ENCODE measurements at regions not wholly inside any gene's neighbourhood (a gene's known extent, or its start where the extent isn't known, plus 50 kb on each side); places are given as distances from the start of the nearest gene placed in this dataset.

DNA sequence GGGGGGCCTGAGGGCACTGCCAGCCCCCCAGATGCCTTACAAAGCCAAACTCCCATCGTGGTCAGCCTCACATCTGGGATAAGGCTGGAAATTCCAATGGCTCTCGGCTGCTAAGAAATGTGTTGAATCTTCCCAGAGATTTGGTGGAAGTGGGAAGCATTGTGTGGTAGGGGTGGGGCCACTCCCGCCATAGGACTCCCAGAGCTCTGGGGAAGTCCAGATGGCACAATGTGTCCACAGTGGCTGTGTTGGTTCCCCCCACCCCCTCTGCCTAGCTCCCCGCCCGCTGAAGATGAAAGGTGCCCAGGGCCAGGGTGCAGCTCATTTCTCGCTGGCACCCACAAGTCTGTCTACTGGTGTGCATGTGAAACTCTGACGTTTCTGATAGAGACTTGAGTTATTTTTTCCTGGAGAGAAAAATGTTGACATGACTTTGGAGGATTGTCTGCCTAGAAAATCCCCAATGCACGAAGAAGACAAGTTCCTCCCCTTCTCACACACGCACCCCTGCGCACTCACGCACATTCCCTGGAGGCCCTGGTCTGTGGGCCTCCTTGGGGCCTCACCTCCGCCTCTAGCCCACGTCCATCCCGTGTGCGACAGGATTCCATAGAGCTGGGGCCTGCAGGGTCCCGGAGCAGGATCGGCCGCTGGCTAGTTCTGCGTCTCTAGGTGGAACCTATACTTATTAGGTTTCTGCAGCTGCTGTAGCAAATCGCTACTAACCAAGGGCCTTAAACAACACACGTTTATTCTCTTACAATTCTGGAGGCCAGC, 199.1 kb downstream of the ZFP36L2 start:
- Histone ChIP-seq H3K27me3 (ENCODE audit: control insufficient read depth, insufficient read depth, low read length, poor library complexity, severe bottlenecking) (no peaks in the 10 kb centered on the region), H3K9me3 (ENCODE audit: control insufficient read depth, low read length) (no peaks in the 10 kb centered on the region), H3K27ac (ENCODE audit: insufficient read depth, low read depth, low read length, poor library complexity, severe bottlenecking) (no peak overlapping the region), H3K4me3 (ENCODE audit: insufficient read depth, low read depth, low read length) (no peak overlapping the region), H3K36me3 (ENCODE audit: control insufficient read depth, insufficient read depth, low read length) (no peaks in the 10 kb centered on the region), H3K4me1 (ENCODE audit: control insufficient read depth, insufficient read depth, low read length) (peaks cover 11% of the 10 kb centered on the region)
- WGBS, 2 experiments = 91 to 94% methylated on average over 21 of the region's 21 CpGs

DNA sequence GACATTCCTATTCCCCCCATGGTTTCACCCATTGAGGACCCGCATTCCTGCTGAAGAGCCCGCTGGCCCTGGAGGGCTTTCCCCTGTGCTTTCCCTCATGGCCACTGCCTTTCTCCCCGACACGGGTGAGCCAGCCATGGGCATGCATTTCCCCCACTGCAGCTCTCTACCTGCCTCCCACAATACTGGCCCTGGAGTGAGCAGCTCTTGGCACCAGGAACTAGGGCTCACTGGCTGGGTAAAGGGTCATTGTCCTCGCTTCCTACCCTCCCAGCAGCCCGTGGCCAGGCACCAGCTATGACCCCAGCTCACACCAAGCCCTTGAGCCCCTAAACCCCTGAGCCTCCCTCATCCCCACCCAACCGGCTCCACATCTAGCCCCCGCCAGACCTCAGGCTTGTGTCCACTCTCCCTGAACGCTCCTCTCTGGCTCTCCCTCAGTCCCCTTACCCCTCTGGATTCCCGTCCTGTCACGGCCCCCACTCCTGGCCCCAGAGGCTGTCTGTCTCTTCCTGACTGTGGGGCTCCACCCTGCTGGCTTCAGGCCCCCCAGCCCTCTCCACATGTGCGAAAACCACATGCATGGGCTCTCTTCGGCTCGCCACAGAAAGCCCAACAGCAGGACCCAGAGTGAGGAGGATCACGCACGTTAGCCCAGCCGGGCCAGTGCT, 199.8 kb downstream of the ZFP36L2 start:
- H3K4me1 ChIP-seq (ENCODE audit: control insufficient read depth, insufficient read depth, low read length) = peaks cover 11% of the 10 kb centered on the region
- 88% methylated on average over 17 of the region's 17 CpGs for WGBS, 2 experiments
- H3K9me3 ChIP-seq (ENCODE audit: control insufficient read depth, low read length) = no peaks in the 10 kb centered on the region
- H3K36me3 ChIP-seq (ENCODE audit: control insufficient read depth, insufficient read depth, low read length) = no peaks in the 10 kb centered on the region
- no peak overlapping the region for H3K4me3 ChIP-seq (ENCODE audit: insufficient read depth, low read depth, low read length)
- no peak overlapping the region for H3K27ac ChIP-seq (ENCODE audit: insufficient read depth, low read depth, low read length, poor library complexity, severe bottlenecking)
- no peaks in the 10 kb centered on the region for H3K27me3 ChIP-seq (ENCODE audit: control insufficient read depth, insufficient read depth, low read length, poor library complexity, severe bottlenecking)

DNA sequence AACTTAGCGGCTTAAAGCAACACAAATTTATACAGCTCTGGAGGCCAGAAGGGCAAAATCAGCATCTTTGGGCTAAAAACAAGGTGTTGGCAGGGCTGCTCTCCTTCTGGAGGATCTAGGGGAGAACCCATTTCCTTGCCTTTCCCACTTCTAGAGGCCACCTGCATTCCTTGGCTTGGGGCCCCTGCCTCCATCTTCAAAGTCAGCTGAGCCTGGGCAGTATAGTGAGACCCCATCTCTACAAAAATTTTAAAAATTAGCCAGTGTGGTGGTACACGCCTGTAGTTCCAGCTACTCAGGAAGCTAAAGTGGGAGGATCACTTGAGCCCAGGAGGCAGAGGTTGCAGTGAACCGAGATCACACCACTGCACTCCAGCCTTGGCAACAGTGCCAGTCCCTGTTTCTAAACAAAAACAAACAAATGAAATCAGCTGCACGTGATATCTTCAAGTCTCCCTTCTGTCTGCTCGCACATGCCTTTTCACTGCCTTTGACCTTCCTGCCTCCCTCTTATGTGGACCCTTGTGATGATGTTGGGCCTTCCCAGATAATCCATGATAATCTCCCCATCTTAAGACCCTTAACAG, 200.6 kb downstream of the ZFP36L2 start:
- Histone ChIP-seq H3K4me3 (ENCODE audit: insufficient read depth, low read depth, low read length) (no peak overlapping the region), H3K27me3 (ENCODE audit: control insufficient read depth, insufficient read depth, low read length, poor library complexity, severe bottlenecking) (no peaks in the 10 kb centered on the region), H3K4me1 (ENCODE audit: control insufficient read depth, insufficient read depth, low read length) (peaks cover 11% of the 10 kb centered on the region), H3K9me3 (ENCODE audit: control insufficient read depth, low read length) (no peaks in the 10 kb centered on the region), H3K27ac (ENCODE audit: insufficient read depth, low read depth, low read length, poor library complexity, severe bottlenecking) (no peak overlapping the region), H3K36me3 (ENCODE audit: control insufficient read depth, insufficient read depth, low read length) (no peaks in the 10 kb centered on the region)
- WGBS, 2 experiments = 91 to 92% methylated on average over 5 of the region's 5 CpGs

DNA sequence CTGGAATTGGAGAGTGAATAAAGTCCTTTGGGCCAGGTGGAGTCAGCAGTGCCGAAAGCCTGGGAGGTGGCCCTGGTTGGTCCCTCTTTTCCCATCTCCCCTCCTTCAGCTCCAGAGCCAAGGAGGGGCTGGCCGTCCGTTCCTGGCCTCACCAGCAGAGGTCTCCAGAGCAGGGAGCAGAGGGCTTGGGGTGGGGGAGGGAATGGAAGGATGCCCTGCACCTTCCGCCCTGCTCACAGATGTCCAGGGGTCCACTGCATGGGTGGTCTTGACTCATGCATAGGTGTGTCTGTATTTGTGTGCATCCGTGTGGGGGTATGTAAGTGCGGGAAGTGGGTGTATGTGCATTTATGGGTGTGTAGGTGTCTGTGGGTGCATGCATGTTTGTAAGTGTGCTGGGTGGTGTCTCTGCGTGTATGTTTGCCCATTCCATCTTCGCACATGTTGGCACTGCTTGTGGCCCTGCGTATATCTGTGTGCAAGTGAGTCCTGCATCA, 201.8 kb downstream of the ZFP36L2 start:
- Histone ChIP-seq H3K4me1 (ENCODE audit: control insufficient read depth, insufficient read depth, low read length) (peaks cover 11% of the 10 kb centered on the region), H3K27ac (ENCODE audit: insufficient read depth, low read depth, low read length, poor library complexity, severe bottlenecking) (no peak overlapping the region), H3K36me3 (ENCODE audit: control insufficient read depth, insufficient read depth, low read length) (no peaks in the 10 kb centered on the region), H3K4me3 (ENCODE audit: insufficient read depth, low read depth, low read length) (no peak overlapping the region), H3K9me3 (ENCODE audit: control insufficient read depth, low read length) (no peaks in the 10 kb centered on the region), H3K27me3 (ENCODE audit: control insufficient read depth, insufficient read depth, low read length, poor library complexity, severe bottlenecking) (no peaks in the 10 kb centered on the region)
- WGBS, 2 experiments = 47 to 51% methylated on average over 9 of the region's 9 CpGs

DNA sequence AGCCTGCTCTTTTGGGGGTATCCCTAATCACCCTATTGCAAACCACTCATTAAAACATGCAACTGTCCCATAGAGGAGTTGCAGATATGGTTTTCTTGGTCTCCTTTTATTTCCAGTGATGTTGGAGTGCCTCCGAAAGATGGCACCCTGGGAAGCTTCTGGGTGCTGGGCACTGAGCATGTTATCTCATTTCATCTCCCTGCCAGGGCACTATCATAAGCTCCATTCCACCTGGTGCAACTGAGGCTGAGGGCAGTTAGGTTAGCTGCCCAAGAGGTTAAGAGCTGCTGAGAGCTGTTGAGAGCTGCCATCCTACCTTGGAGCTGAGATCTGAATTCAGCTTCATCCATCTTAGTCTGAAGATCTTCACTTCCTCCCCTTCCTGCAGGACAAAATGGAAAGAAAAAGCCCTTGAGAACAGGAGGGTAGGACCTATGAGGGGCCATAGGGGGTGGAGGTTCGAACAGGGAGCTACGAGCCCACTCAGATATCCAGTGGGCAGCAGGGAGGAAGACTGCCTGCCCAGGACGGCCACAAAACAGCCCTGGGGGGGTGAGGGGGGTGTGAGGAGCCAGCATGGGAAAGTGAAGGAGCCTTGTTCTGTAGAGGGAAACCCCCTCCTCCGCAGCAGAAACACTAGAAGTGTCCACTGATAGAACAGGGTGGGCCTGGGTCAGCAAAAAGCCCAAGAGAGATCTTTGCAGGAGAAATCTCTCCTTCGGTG, 202.5 kb downstream of the ZFP36L2 start:
- Histone ChIP-seq H3K9me3 (ENCODE audit: control insufficient read depth, low read length) (no peaks in the 10 kb centered on the region), H3K27me3 (ENCODE audit: control insufficient read depth, insufficient read depth, low read length, poor library complexity, severe bottlenecking) (no peaks in the 10 kb centered on the region), H3K27ac (ENCODE audit: insufficient read depth, low read depth, low read length, poor library complexity, severe bottlenecking) (no peak overlapping the region), H3K4me3 (ENCODE audit: insufficient read depth, low read depth, low read length) (no peak overlapping the region), H3K36me3 (ENCODE audit: control insufficient read depth, insufficient read depth, low read length) (no peaks in the 10 kb centered on the region), H3K4me1 (ENCODE audit: control insufficient read depth, insufficient read depth, low read length) (peaks cover 11% of the 10 kb centered on the region)
- 73 to 76% methylated on average over 6 of the region's 6 CpGs for WGBS, 2 experiments

DNA sequence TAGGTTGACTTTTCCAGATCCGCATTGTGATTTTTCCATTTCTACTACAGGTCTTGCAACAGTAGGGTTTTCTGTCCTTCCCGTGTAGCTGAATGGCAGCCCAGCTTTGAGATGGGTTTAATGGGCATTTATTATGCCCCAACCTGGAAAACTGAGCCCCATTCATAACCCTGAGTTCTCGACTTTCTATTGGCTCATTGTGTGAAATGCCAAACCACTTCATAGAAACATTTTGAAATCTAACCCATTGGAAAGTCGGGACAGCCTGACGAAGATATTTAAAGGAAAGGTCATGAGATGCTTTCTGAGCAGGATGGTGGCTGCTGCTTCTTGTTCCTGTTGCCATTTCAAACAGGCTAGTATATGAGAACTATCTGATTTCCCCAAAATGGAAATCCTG, 203.5 kb downstream of the ZFP36L2 start:
- Histone ChIP-seq H3K4me1 (ENCODE audit: control insufficient read depth, insufficient read depth, low read length) (peaks cover 14% of the 10 kb centered on the region), H3K27ac (ENCODE audit: insufficient read depth, low read depth, low read length, poor library complexity, severe bottlenecking) (no peak overlapping the region), H3K4me3 (ENCODE audit: insufficient read depth, low read depth, low read length) (no peak overlapping the region), H3K36me3 (ENCODE audit: control insufficient read depth, insufficient read depth, low read length) (no peaks in the 10 kb centered on the region), H3K9me3 (ENCODE audit: control insufficient read depth, low read length) (no peaks in the 10 kb centered on the region), H3K27me3 (ENCODE audit: control insufficient read depth, insufficient read depth, low read length, poor library complexity, severe bottlenecking) (no peaks in the 10 kb centered on the region)
- 88 to 96% methylated on average over 5 of the region's 5 CpGs for WGBS, 2 experiments

DNA sequence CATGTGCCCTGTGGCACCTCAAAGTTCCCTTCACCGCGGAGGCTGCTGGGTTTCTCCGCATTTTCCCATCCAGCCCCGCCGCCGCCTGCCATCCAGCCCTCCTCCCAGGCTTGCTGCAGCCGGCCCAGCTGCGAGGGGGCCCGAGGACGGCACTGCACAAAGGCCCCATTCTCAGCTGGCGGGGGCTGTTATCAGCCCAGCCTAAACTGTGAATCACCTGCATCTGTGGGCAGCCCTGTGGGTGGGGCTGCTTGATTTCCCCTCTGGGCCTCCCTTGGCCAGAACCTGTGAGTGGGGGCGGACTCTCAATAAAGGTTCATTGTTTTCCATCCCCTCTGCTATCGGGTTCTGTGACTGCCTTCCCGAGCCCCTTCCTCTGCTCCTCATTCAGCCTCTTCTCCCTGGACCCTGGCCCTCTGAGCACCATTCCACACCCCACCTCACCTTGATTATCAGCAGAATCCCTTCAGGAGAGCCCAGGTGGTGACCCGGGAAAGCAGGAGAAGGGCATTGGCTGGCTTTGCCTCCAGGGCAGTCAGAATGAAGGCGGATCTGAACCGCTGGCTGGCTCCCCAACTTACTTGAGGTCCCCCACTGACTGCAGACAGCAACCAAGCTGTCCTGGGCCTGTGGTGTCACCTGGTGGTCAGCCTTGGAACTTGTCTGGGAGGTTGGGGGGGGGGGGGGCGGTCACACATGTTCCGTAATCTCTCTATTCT, 204.5 kb downstream of the ZFP36L2 start:
- no peaks in the 10 kb centered on the region for H3K9me3 ChIP-seq (ENCODE audit: control insufficient read depth, low read length)
- WGBS, 2 experiments = 79 to 81% methylated on average over 19 of the region's 19 CpGs
- H3K4me3 ChIP-seq (ENCODE audit: insufficient read depth, low read depth, low read length) = no peak overlapping the region
- H3K27me3 ChIP-seq (ENCODE audit: control insufficient read depth, insufficient read depth, low read length, poor library complexity, severe bottlenecking) = no peaks in the 10 kb centered on the region
- no peak overlapping the region for H3K27ac ChIP-seq (ENCODE audit: insufficient read depth, low read depth, low read length, poor library complexity, severe bottlenecking)
- peaks cover 10% of the 10 kb centered on the region for H3K4me1 ChIP-seq (ENCODE audit: control insufficient read depth, insufficient read depth, low read length)
- no peaks in the 10 kb centered on the region for H3K36me3 ChIP-seq (ENCODE audit: control insufficient read depth, insufficient read depth, low read length)

DNA sequence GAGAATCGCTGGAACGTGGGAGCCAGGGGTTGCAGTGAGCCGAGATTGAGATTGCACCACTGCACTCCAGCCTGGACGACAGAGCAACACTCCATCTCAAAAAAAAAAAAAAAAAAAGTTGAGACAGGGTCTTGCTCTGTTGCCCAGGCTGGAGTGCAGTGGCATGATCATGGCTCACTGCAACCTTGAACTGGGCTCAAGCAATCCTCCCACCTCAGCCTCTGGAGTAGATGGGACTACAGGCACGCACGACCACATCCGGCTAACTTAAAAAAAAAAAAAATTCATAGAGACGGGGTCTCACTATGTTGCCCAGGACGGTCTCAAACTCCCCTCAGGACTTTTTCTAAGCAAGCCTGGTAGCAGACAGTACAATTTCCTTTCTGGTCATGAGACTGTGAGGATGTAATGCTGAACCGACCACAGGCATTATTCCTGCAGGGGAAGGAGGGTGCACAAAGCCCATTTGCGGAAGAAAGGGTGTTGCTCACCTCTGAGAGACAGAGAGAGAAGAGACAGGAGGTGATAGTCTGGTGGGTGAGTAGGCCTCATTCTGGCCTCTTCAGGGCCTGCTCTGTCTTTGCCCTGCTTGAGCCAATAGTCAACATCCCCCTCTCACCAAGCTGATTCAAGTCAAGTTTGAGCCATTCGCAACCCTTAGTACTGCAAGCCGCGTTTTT, 205.3 kb downstream of the ZFP36L2 start:
- Histone ChIP-seq H3K9me3 (ENCODE audit: control insufficient read depth, low read length) (no peaks in the 10 kb centered on the region), H3K4me1 (ENCODE audit: control insufficient read depth, insufficient read depth, low read length) (peaks cover 7% of the 10 kb centered on the region), H3K27me3 (ENCODE audit: control insufficient read depth, insufficient read depth, low read length, poor library complexity, severe bottlenecking) (no peaks in the 10 kb centered on the region), H3K36me3 (ENCODE audit: control insufficient read depth, insufficient read depth, low read length) (no peaks in the 10 kb centered on the region), H3K27ac (ENCODE audit: insufficient read depth, low read depth, low read length, poor library complexity, severe bottlenecking) (no peak overlapping the region), H3K4me3 (ENCODE audit: insufficient read depth, low read depth, low read length) (no peak overlapping the region)
- WGBS, 2 experiments = 94% methylated on average over 14 of the region's 14 CpGs

DNA sequence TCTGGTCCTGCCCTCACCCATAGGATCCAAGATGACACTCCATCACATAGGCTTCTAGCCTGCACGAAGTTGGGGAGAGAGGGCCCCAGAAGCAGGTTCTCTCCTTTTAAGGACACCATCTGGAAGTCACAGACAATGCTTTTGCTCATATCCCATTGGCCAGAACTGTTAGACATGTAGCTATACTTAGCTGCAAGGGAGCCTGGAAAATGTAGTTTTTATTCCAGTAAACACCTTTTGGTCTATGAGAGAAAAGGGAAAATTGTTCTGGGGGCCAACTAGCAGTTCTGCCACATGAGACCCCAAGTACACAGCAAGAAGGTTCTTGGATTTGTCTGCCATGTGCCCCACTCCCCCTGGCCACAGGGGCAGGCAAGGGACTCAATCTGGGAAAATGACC, 206.1 kb downstream of the ZFP36L2 start:
- Histone ChIP-seq H3K4me1 (ENCODE audit: control insufficient read depth, insufficient read depth, low read length) (peaks cover 7% of the 10 kb centered on the region), H3K27ac (ENCODE audit: insufficient read depth, low read depth, low read length, poor library complexity, severe bottlenecking) (no peak overlapping the region), H3K4me3 (ENCODE audit: insufficient read depth, low read depth, low read length) (no peak overlapping the region), H3K9me3 (ENCODE audit: control insufficient read depth, low read length) (no peaks in the 10 kb centered on the region), H3K27me3 (ENCODE audit: control insufficient read depth, insufficient read depth, low read length, poor library complexity, severe bottlenecking) (no peaks in the 10 kb centered on the region), H3K36me3 (ENCODE audit: control insufficient read depth, insufficient read depth, low read length) (no peaks in the 10 kb centered on the region)
- 94 to 96% methylated on average over 1 of the region's 1 CpG for WGBS, 2 experiments
